Left ventricle myocardium inferior (tissue), 1 donor: ENCODE measurements at regions not wholly inside any gene's neighbourhood (a gene's known extent, or its start where the extent isn't known, plus 50 kb on each side); places are given as distances from the start of the nearest gene placed in this dataset.

Experiments used
- DNase-seq: peaks from one replicate; pipeline ENCODE4 v3.0.0-alpha.2; 2020
- H3K27ac ChIP-seq: fragments of 200-600 bp; replicated peaks from 2 replicates; pipeline ENCODE4 v1.8.0; 2021
- H3K27me3 ChIP-seq: fragments of 200-600 bp; 2 replicates; pipeline ENCODE4 v1.8.0; 2021; ENCODE audit warnings: low read depth
- H3K36me3 ChIP-seq: fragments of 200-600 bp; 2 replicates; pipeline ENCODE4 v1.8.0; 2021
- H3K4me1 ChIP-seq: fragments of 200-600 bp; 2 replicates; pipeline ENCODE4 v1.8.0; 2021
- H3K4me3 ChIP-seq: fragments of 200-600 bp; 2 replicates; pipeline ENCODE4 v1.8.0; 2021; ENCODE audit warnings: mild to moderate bottlenecking, moderate library complexity
- H3K9me3 ChIP-seq: fragments of 200-600 bp; replicated peaks from 2 replicates; pipeline ENCODE4 v1.8.0; 2021
- CTCF ChIP-seq: fragments of 200-600 bp; IDR thresholded peaks from 2 replicates; pipeline ENCODE4 v1.8.0; 2021; ENCODE audit warnings: antibody characterized with exemption, mild to moderate bottlenecking, borderline replicate concordance
- intact Hi-C: fragments of 100-400 bp; cut with micrococcal nuclease; formaldehyde crosslinking; loops from one replicate; pipeline ENCODE4 v1.11.0; 2022
- donor health status: DM: no; HTN: yes; CAD: no; lungs with severe emphysema.

GRCh38 chr4:8940792-8941491 is 69.3 kb upstream of the HMX1 start:
- H3K27me3 ChIP-seq = peaks cover 42% of the 10 kb centered on the region
- peaks cover 11% of the 10 kb centered on the region for H3K9me3 ChIP-seq
- peak; percentile 31 for TF ChIP-seq CTCF
- no peak overlapping the region for H3K27ac ChIP-seq
- H3K4me1 ChIP-seq = no peaks in the 10 kb centered on the region
- H3K4me3 ChIP-seq = no peak overlapping the region
- no peaks in the 10 kb centered on the region for H3K36me3 ChIP-seq
- intact Hi-C loops = no loop called here
- no peak for DNase-seq

GRCh38 chr4:8939840-8940742 is 68.5 kb upstream of the HMX1 start:
- no peak for DNase-seq
- H3K4me3 ChIP-seq = no peak overlapping the region
- intact Hi-C loops = no loop called here
- H3K36me3 ChIP-seq = no peaks in the 10 kb centered on the region
- H3K27ac ChIP-seq = no peak overlapping the region
- peaks cover 42% of the 10 kb centered on the region for H3K27me3 ChIP-seq
- H3K4me1 ChIP-seq = no peaks in the 10 kb centered on the region
- TF ChIP-seq CTCF = no peak
- H3K9me3 ChIP-seq = peaks cover 20% of the 10 kb centered on the region

GRCh38 chr4:8939160-8939839 is 67.7 kb upstream of the HMX1 start:
- DNase-seq = no peak
- H3K36me3 ChIP-seq = no peaks in the 10 kb centered on the region
- peaks cover 20% of the 10 kb centered on the region for H3K9me3 ChIP-seq
- no peak overlapping the region for H3K27ac ChIP-seq
- peaks cover 40% of the 10 kb centered on the region for H3K27me3 ChIP-seq
- intact Hi-C loops = no loop called here
- H3K4me3 ChIP-seq = no peak overlapping the region
- no peak for TF ChIP-seq CTCF
- H3K4me1 ChIP-seq = no peaks in the 10 kb centered on the region

GRCh38 chr4:8938623-8939022 is 67.0 kb upstream of the HMX1 start:
- peaks cover 40% of the 10 kb centered on the region for H3K27me3 ChIP-seq
- no peaks in the 10 kb centered on the region for H3K4me1 ChIP-seq
- no peak for TF ChIP-seq CTCF
- intact Hi-C loops = no loop called here
- H3K4me3 ChIP-seq = no peak overlapping the region
- no peak overlapping the region for H3K27ac ChIP-seq
- peaks cover 21% of the 10 kb centered on the region for H3K9me3 ChIP-seq
- H3K36me3 ChIP-seq = no peaks in the 10 kb centered on the region
- DNase-seq = no peak

- TF ChIP-seq CTCF = no peak
- DNase-seq = no peak
- Histone ChIP-seq H3K4me3 (no peak overlapping the region), H3K4me1 (no peaks in the 10 kb centered on the region), H3K36me3 (no peaks in the 10 kb centered on the region), H3K27ac (no peak overlapping the region), H3K27me3 (peaks cover 40% of the 10 kb centered on the region), H3K9me3 (peaks cover 26% of the 10 kb centered on the region)
- intact Hi-C loops = no loop called here
These were observed 66.5 kb upstream of the HMX1 start for GRCh38 chr4:8938137-8938536.
